Epithelial cell of esophagus (primary cell): ENCODE measurements at regions not wholly inside any gene's neighbourhood (a gene's known extent, or its start where the extent isn't known, plus 50 kb on each side); places are given as distances from the start of the nearest gene placed in this dataset.

Experiments
- DNase-seq: peaks from one replicate; pipeline ENCODE4 v3.0.0; 2010; ENCODE audit warnings: low read depth
- H3K4me3 ChIP-seq: 2 replicates; pipeline ENCODE4 v1.5.1; 2011; ENCODE audit warnings: mild to moderate bottlenecking, low read length, control low read depth
- TF ChIP-seq, protein P1 (sequence below): IDR thresholded peaks from 2 replicates; pipeline ENCODE4 v1.5.1; 2011; ENCODE audit warnings: low read depth, mild to moderate bottlenecking, low read length, control low read depth, inconsistent platforms; ENCODE audit not compliant: insufficient read depth; ENCODE audit errors: missing control alignments

DNA sequence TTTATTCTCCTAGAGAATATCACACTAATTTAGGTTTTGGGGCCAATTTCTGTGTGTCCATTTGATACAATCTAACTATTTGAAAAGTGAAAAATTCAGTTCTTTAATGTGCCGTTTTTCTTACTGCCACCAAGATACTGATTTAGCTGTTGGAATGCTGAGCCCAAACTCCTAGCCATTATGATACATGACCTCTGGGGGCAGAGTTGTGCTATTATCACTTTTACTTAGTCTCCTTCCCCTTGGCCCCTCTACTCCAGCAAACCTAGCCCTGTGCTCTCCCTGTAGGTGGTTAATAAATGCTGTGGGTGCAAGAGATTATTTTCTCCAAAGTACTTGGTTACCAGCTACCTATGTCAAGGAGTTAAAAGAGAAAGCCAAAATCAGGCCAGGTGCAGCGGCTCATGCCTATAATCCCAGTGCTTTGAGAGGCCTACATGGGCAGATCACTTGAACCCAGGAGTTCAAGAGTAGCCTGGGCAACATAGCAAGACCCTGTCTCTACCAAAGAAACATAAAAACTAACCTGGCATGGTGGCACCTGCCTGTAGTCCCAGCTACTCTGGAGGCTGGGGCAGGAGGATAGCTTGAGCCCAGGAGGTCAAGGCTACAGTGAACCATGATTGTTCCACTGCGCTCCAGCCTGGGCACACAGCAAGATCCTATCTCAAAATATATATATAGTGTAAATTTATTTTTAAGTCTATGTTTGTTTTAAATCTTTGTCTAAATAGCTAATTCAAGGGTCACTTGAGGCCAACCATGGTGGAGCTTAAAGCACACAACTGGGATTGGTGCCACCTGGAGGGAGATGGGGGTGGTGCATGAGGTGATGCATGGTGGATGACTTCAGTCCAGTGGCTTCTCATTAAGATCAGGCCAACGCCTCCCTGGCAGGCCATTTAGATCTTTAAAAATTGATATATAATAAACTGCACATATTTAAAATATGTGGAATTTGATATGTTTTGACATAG is 193.2 kb upstream of the PLET1 start:
- DNase-seq: peak; percentile 56
- TF ChIP-seq, protein P1, sequence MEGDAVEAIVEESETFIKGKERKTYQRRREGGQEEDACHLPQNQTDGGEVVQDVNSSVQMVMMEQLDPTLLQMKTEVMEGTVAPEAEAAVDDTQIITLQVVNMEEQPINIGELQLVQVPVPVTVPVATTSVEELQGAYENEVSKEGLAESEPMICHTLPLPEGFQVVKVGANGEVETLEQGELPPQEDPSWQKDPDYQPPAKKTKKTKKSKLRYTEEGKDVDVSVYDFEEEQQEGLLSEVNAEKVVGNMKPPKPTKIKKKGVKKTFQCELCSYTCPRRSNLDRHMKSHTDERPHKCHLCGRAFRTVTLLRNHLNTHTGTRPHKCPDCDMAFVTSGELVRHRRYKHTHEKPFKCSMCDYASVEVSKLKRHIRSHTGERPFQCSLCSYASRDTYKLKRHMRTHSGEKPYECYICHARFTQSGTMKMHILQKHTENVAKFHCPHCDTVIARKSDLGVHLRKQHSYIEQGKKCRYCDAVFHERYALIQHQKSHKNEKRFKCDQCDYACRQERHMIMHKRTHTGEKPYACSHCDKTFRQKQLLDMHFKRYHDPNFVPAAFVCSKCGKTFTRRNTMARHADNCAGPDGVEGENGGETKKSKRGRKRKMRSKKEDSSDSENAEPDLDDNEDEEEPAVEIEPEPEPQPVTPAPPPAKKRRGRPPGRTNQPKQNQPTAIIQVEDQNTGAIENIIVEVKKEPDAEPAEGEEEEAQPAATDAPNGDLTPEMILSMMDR: peak; percentile 61
- H3K4me3 ChIP-seq: no peak overlapping the region

DNA sequence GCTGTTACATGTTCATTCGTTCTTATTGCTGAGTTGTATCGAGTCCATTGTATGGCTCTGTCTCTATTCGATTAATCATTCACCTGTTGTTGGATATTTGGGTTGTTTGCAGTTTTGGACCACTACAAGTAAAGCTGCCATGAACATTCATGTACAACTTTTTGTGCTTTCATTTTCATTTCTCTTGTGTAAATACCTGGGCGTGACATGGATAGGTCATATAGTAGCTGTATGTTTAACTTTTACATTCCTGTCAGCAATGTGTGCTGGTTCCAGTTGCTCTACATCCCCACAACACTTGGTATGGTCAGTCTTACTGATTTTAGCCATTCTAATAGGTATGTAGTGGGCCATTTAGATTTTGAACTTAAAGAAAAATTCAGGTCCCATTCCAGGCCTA is 194.2 kb upstream of the PLET1 start:
- no peak for DNase-seq
- TF ChIP-seq, protein P1: no peak
- no peak overlapping the region for H3K4me3 ChIP-seq

DNA sequence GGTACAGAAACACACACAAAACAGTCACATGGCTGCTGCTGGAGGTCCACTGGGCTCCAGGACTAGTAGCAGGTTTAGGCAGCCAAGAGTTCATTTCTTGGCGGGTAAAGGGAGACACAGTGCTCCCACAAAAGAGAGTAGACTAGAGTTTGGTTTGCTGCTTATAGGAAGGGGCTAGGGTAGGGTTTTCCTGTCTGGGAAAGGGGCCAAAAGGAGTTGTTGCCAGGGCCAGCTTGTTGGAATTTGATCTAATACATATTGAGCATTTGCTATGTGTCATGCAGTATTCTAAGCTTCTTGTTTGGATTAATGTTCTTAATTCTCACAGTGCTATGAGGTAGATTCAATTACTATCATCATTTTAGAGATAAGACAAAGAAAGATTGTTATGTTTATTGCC is 195.1 kb upstream of the PLET1 start:
- TF ChIP-seq, protein P1: no peak
- DNase-seq: no peak
- no peak overlapping the region for H3K4me3 ChIP-seq

DNA sequence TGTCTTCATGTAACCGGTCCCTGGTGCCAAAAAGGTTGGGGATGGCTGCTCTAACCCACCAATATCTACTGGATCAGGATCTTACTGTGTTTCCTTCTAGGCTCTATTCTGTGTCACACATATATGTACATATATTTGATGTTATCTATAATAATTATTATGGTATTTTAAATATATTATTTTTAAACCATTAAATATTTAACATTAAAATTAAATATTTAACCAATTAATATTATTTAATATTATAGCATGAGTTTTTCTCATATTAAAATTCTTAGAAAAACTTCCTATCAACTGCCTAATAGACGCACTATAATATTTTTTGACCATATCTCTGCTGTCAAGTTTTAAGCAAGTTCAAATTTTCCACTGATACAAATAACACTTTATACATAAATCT is 196.9 kb upstream of the PLET1 start:
- TF ChIP-seq, protein P1: no peak
- no peak overlapping the region for H3K4me3 ChIP-seq
- DNase-seq: no peak

DNA sequence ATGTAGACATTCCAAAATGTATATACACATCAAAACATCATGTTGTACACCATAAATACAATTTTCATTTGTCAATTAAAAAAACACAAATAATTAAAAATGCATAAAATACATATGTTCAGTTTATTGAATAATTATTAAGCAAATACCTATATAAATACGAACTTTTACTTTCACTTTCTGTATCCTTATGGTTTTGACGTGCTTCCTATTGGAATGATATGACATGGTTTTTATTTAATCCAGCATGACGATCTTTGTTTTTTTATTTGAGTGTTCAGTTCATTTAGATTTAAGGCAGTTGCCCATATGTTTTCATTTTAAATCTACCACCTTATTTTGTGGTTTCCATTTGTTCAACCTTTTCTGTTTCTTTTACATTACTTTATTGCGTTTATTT is 198.3 kb upstream of the PLET1 start:
- TF ChIP-seq, protein P1: no peak
- no peak for DNase-seq
- no peak overlapping the region for H3K4me3 ChIP-seq

DNA sequence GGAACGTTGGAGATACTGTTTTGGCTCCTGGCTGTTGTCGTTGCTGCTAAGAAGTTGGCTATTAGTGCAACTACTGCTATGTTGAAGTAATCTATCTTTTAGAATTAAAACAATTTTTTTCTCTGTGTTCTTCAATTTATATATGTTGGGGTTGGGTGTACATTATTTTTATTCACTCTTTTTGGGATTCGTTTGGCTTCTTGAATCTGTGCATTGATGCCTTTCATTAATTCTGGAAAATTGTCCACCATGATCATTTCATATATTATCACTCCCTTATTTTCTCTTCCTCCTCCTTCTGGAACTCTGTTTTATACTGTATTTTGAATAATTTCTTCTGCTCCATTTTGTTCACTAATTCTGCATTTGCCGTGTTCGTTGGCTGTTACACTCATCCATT is 199.5 kb upstream of the PLET1 start:
- no peak for DNase-seq
- H3K4me3 ChIP-seq: no peak overlapping the region
- TF ChIP-seq, protein P1: no peak
